PC-3 (cell line): ENCODE measurements at regions not wholly inside any gene's neighbourhood (a gene's known extent, or its start where the extent isn't known, plus 50 kb on each side); places are given as distances from the start of the nearest gene placed in this dataset.

Experiments
- ATAC-seq: fragments of 200-7000 bp; cut with Tn5 transposase; 2 replicates; pipeline ENCODE4 v1.9.1; 2020; ENCODE audit warnings: mild to moderate bottlenecking, moderate library complexity
- BruUV-seq: library from RNA; stranded (reverse); fragments of 400-500 nt; replicated peaks from 2 replicates; lab custom pipeline; 2021; lab: Mats Ljungman, UMichigan
- CTCF ChIA-PET: fragments of 300-600 bp; sonication (Branson Sonifier 250); formaldehyde crosslinking; loops from one replicate; lab custom pipeline; 2022; ENCODE audit warnings: antibody characterized with exemption; lab: Charles Lee
- POLR2A ChIA-PET: fragments of 300-600 bp; sonication (Branson Sonifier 250); formaldehyde crosslinking; loops from one replicate; lab custom pipeline; 2022; ENCODE audit warnings: antibody characterized with exemption; ENCODE audit not compliant: unreplicated experiment; lab: Charles Lee
- DNase-seq: peaks from one replicate; pipeline ENCODE4 v3.0.0-alpha.2; 2015
- H2AFZ ChIP-seq: fragments of 300-600 bp; sonication (generic); 2 replicates; pipeline ENCODE4 v1.6.0; 2016; ENCODE audit warnings: antibody characterized with exemption, low read length
- H3F3A ChIP-seq: fragments of 300-600 bp; sonication (generic); one replicate; pipeline ENCODE4 v1.6.0; 2017; ENCODE audit warnings: antibody characterized with exemption, low read length, control low read depth, mild to moderate bottlenecking; ENCODE audit not compliant: unreplicated experiment
- H3K27ac ChIP-seq: fragments of 300-600 bp; sonication (generic); 2 replicates; pipeline ENCODE4 v1.5.1; 2016; ENCODE audit warnings: mild to moderate bottlenecking, low read length
- H3K27me3 ChIP-seq: fragments of 300-600 bp; sonication (generic); 2 replicates; pipeline ENCODE4 v1.6.1; 2016; ENCODE audit warnings: low read length, mixed read lengths
- H3K36me3 ChIP-seq: fragments of 300-600 bp; sonication (generic); 2 replicates; pipeline ENCODE4 v1.6.1; 2016; ENCODE audit warnings: low read depth, mixed run types, low read length, mixed read lengths
- H3K4me1 ChIP-seq: fragments of 300-600 bp; sonication (generic); 2 replicates; pipeline ENCODE4 v1.5.1; 2016; ENCODE audit warnings: low read length; ENCODE audit not compliant: insufficient read depth
- H3K4me2 ChIP-seq: fragments of 300-600 bp; sonication (generic); 2 replicates; pipeline ENCODE4 v1.6.0; 2016; ENCODE audit warnings: low read length
- H3K4me3 ChIP-seq: fragments of 300-600 bp; sonication (generic); 2 replicates; pipeline ENCODE4 v1.5.1; 2016; ENCODE audit warnings: mild to moderate bottlenecking, low read length, mixed read lengths
- H3K79me2 ChIP-seq: fragments of 300-600 bp; sonication (generic); 2 replicates; pipeline ENCODE4 v1.6.1; 2017; ENCODE audit warnings: low read length, mixed read lengths
- H3K9ac ChIP-seq: fragments of 300-600 bp; sonication (generic); 2 replicates; pipeline ENCODE4 v1.6.0; 2016; ENCODE audit warnings: mild to moderate bottlenecking, low read length
- H3K9me2 ChIP-seq: fragments of 300-600 bp; sonication (generic); replicated peaks from 2 replicates; pipeline ENCODE4 v1.6.1; 2016; ENCODE audit warnings: mixed run types, low read length, mixed read lengths
- H3K9me3 ChIP-seq: fragments of 300-600 bp; sonication (generic); 2 replicates; pipeline ENCODE4 v1.6.1; 2016; ENCODE audit warnings: low read length, mixed read lengths
- H4K20me1 ChIP-seq: fragments of 300-600 bp; sonication (generic); 2 replicates; pipeline ENCODE4 v1.6.1; 2016; ENCODE audit warnings: low read length, mixed read lengths
- CTCF ChIP-seq: fragments of 300-600 bp; sonication (generic); conservative IDR thresholded peaks from 2 replicates; pipeline ENCODE4 v1.5.1; 2017; ENCODE audit warnings: antibody characterized with exemption, low read depth, mild to moderate bottlenecking, low read length
- EZH2 ChIP-seq: fragments of 300-600 bp; sonication (generic); IDR thresholded peaks from one replicate; pipeline ENCODE4 v1.6.1; 2017; ENCODE audit warnings: antibody characterized with exemption, mild to moderate bottlenecking, low read length; ENCODE audit not compliant: unreplicated experiment
- EZH2phosphoT487 ChIP-seq: fragments of 300-600 bp; sonication (generic); IDR thresholded peaks from 2 replicates; pipeline ENCODE4 v1.6.1; 2018; ENCODE audit warnings: mild to moderate bottlenecking, antibody characterized with exemption, low read length, borderline replicate concordance
- intact Hi-C: fragments of 100-400 bp; cut with micrococcal nuclease; formaldehyde crosslinking; loops from 2 replicates; pipeline ENCODE4 v1.9.0; 2023

DNA sequence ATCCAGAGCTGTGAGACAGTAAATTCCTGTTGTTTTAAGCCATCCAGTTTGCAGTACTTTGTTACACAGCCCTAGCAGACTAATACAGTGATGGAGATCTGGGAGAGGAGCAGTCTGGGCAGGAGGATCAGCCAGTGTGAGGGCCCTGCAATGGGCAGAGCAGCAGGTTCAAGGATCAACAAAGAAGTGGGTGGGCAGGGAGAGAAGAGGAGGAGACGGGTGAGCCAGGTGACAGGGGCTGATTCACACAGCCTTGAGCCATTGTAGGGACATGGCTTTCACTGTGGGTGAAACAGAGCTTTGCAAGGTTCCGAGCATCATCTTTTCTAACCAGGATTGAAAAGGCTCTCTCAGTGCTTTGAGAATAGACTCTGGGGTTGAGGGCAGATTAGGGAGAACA, 88.2 kb upstream of the MVB12B start:
- no peak overlapping the region for H3K4me3 ChIP-seq
- H3K27ac ChIP-seq: no peak overlapping the region
- intact Hi-C loops: no loop called here
- H2AFZ ChIP-seq: no peak overlapping the region
- H3K4me2 ChIP-seq: no peak overlapping the region
- H3K9ac ChIP-seq: no peak overlapping the region
- no peaks in the 10 kb centered on the region for H3K79me2 ChIP-seq
- DNase-seq (no peak), ATAC-seq (no peak)
- no peaks in the 10 kb centered on the region for H4K20me1 ChIP-seq
- ChIA-PET POLR2A (no interaction called here), CTCF (no interaction called here)
- H3K27me3 ChIP-seq: no peaks in the 10 kb centered on the region
- no peaks in the 10 kb centered on the region for H3K9me2 ChIP-seq
- 0 out of 2 replicates have a peak, but pooled peaks cover 3% of the 10 kb centered on the region for H3K9me3 ChIP-seq
- TF ChIP-seq EZH2phosphoT487: no peak
- no peak for TF ChIP-seq CTCF
- TF ChIP-seq EZH2: no peak
- no peaks in the 10 kb centered on the region for H3F3A ChIP-seq
- no TSS peak for BruUV-seq
- H3K36me3 ChIP-seq: no peaks in the 10 kb centered on the region
- no peaks in the 10 kb centered on the region for H3K4me1 ChIP-seq

GRCh38 chr9:126239515-126239914, 87.1 kb upstream of the MVB12B start:
- POLR2A ChIA-PET: no interaction called here
- Histone ChIP-seq H3K27me3 (no peaks in the 10 kb centered on the region), H3F3A (no peaks in the 10 kb centered on the region), H3K4me1 (no peaks in the 10 kb centered on the region), H3K79me2 (no peaks in the 10 kb centered on the region), H2AFZ (no peak overlapping the region), H3K9ac (no peak overlapping the region), H3K4me2 (no peak overlapping the region), H3K27ac (no peak overlapping the region), H4K20me1 (no peaks in the 10 kb centered on the region), H3K9me2 (no peaks in the 10 kb centered on the region), H3K4me3 (no peak overlapping the region), H3K36me3 (no peaks in the 10 kb centered on the region), H3K9me3 (0 out of 2 replicates have a peak, but pooled peaks cover 3% of the 10 kb centered on the region)
- ATAC-seq: no peak
- intact Hi-C loops: no loop called here
- no TSS peak for BruUV-seq
- CTCF ChIA-PET: no interaction called here
- TF ChIP-seq EZH2 (no peak), CTCF (no peak)
- no peak for DNase-seq

DNA sequence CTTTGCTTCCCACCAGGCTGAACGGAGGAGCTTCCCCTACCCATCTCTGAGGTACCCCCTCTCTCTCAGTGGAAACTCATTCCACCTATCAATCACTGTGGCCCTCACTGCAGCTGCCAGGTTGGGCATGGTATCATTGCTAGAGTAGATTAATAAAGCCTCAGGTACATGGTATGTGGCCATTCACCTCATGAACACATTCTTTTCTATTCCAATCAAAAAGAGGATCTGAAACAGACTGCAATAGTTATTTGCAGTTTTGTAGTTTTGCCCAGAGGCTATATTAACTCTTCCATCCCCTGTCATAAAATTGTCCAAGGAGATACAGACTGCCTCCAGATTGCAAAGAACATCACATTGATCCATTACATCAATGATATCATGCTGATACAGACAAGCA, 85.8 kb upstream of the MVB12B start:
- Histone ChIP-seq H3K4me2 (no peak overlapping the region), H3K36me3 (no peaks in the 10 kb centered on the region), H3K4me3 (no peak overlapping the region), H3K27me3 (no peaks in the 10 kb centered on the region), H3K9me3 (0 out of 2 replicates have a peak, but pooled peaks cover 3% of the 10 kb centered on the region), H3K9me2 (no peaks in the 10 kb centered on the region), H2AFZ (no peak overlapping the region), H3K27ac (no peak overlapping the region), H3K79me2 (no peaks in the 10 kb centered on the region), H4K20me1 (no peaks in the 10 kb centered on the region), H3F3A (no peaks in the 10 kb centered on the region), H3K9ac (no peak overlapping the region), H3K4me1 (no peaks in the 10 kb centered on the region)
- TF ChIP-seq EZH2phosphoT487 (no peak), EZH2 (no peak), CTCF (no peak)
- DNase-seq (no peak), ATAC-seq (no peak)
- ChIA-PET CTCF (no interaction called here), POLR2A (no interaction called here)
- intact Hi-C loops: no loop called here
- BruUV-seq: no TSS peak
